T-cell (primary cell): ENCODE measurements at regions not wholly inside any gene's neighbourhood (a gene's known extent, or its start where the extent isn't known, plus 50 kb on each side); places are given as distances from the start of the nearest gene placed in this dataset.
"Not testable (repeated sequence)": the region's sequence is repeated elsewhere in the genome, so short reads cannot be mapped to it uniquely, and the experiment has no call there.

Experiments
- ATAC-seq, 4 experiments: fragments of 200-7000 bp in 3 of 4; fragments of 150-1000 bp in 1 of 4; cut with Tn5 transposase; replicated peaks in 1 of 4; 1 replicate in 3 of 4; 2 replicates in 1 of 4; pipeline ENCODE4 v1.10.0; 2021; ENCODE audit warnings: moderate library complexity in 3 of 4, mild to moderate bottlenecking in 2 of 4, moderate number of reproducible peaks in 1 of 4
- CTCF ChIA-PET, 2 donors: fragments of 300-600 bp; sonication (Branson Sonifier 250); formaldehyde crosslinking; loops; one replicate each; lab custom pipeline; 2022; ENCODE audit warnings: antibody characterized with exemption in 2 of 2; lab: Charles Lee
- POLR2A ChIA-PET, 2 donors: fragments of 300-600 bp; sonication (Branson Sonifier 250); formaldehyde crosslinking; loops; one replicate each; lab custom pipeline; 2022; ENCODE audit warnings: antibody characterized with exemption in 2 of 2; lab: Charles Lee
- DNase-seq, 35 experiments: peaks; one replicate each; pipeline versions ENCODE4 v3.0.0 to v3.0.0-alpha.2; 2013 to 2023
- H3K27ac ChIP-seq: one replicate; pipeline ENCODE4 v1.5.1; 2013; ENCODE audit warnings: low read length
- H3K27me3 ChIP-seq, 2 experiments: replicated peaks in 1 of 2; 1 replicate in 1 of 2; 2 replicates in 1 of 2; pipeline versions ENCODE4 v1.6.1 to v1.7.0; 2013; ENCODE audit warnings: low read length in 1 of 2, mixed read lengths in 1 of 2; ENCODE audit not compliant: control insufficient read depth in 2 of 2, insufficient read depth in 2 of 2; ENCODE audit errors: extremely low read depth in 1 of 2
- H3K36me3 ChIP-seq, 2 donors: 1 replicate in 1 of 2; 2 replicates in 1 of 2; pipeline versions ENCODE4 v1.6.1 to v1.7.0; 2013; ENCODE audit warnings: low read length in 1 of 2; ENCODE audit not compliant: control insufficient read depth in 2 of 2, insufficient read depth in 1 of 2; ENCODE audit errors: extremely low read depth in 1 of 2
- H3K4me1 ChIP-seq, 2 experiments: 1 replicate in 1 of 2; 2 replicates in 1 of 2; pipeline versions ENCODE4 v1.6.1 to v1.7.0; 2013; ENCODE audit warnings: low read length in 2 of 2, mixed read lengths in 1 of 2; ENCODE audit not compliant: insufficient read depth in 2 of 2, control insufficient read depth in 1 of 2; ENCODE audit errors: extremely low read depth in 1 of 2
- H3K4me3 ChIP-seq, 2 donors: 1 replicate in 1 of 2; 2 replicates in 1 of 2; pipeline versions ENCODE4 v1.5.1 to v1.7.0; 2013; ENCODE audit warnings: mild to moderate bottlenecking in 2 of 2, low read length in 1 of 2, moderate library complexity in 1 of 2; ENCODE audit not compliant: control insufficient read depth in 1 of 2; ENCODE audit errors: extremely low read depth in 1 of 2
- H3K9me3 ChIP-seq: 2 replicates; pipeline ENCODE4 v1.7.0; 2013
- H3K27ac Mint-ChIP-seq, 2 donors: one replicate each; pipeline ENCODE4 v1.8.0; 2020 to 2021; ENCODE audit warnings: mild to moderate bottlenecking in 2 of 2, mixed read lengths in 2 of 2
- H3K27me3 Mint-ChIP-seq, 2 donors: one replicate each; pipeline ENCODE4 v1.8.0; 2021 to 2022; ENCODE audit warnings: mixed read lengths in 2 of 2
- H3K36me3 Mint-ChIP-seq: one replicate; pipeline ENCODE4 v1.8.0; 2021; ENCODE audit warnings: mixed read lengths
- H3K4me1 Mint-ChIP-seq, 3 donors: one replicate each; pipeline ENCODE4 v1.8.0; 2020 to 2022; ENCODE audit warnings: mixed read lengths in 3 of 3, mild to moderate bottlenecking in 1 of 3
- H3K4me3 Mint-ChIP-seq, 3 donors: one replicate each; pipeline ENCODE4 v1.8.0; 2020 to 2022; ENCODE audit warnings: mild to moderate bottlenecking in 3 of 3, mixed read lengths in 3 of 3, moderate library complexity in 3 of 3
- H3K9me3 Mint-ChIP-seq, 3 donors: one replicate each; pipeline ENCODE4 v1.8.0; 2020 to 2022; ENCODE audit warnings: mixed read lengths in 3 of 3
- WGBS: methylation state at CpG from one replicate; pipeline ENCODE4 v1.1.5; 2013; ENCODE audit warnings: missing lambda C conversion rate; ENCODE audit not compliant: insufficient coverage; 5-methylcytosine and 5-hydroxymethylcytosine counted together

GRCh38 chr4:60396341-60397049 is 803.6 kb upstream of the ADGRL3 start:
- Mint-ChIP-seq H3K9me3 (peaks cover 5 to 21% (median 18%) of the 10 kb centered on the region in 3 donors), H3K4me3 (no peak overlapping the region), H3K4me1 (no peaks in the 10 kb centered on the region), H3K27ac (no peak overlapping the region), H3K36me3 (no peaks in the 10 kb centered on the region), H3K27me3 (no peaks in the 10 kb centered on the region)
- DNase-seq: no peak
- Histone ChIP-seq H3K9me3 (peaks cover 2% of the 10 kb centered on the region), H3K27ac (no peak overlapping the region), H3K4me1 (no peaks in the 10 kb centered on the region), H3K27me3 (no peaks in the 10 kb centered on the region), H3K36me3 (no peaks in the 10 kb centered on the region), H3K4me3 (no peak overlapping the region)
- CTCF ChIA-PET: no interaction called here
- no CpG with 5 or more reads among the region's 5 CpGs for WGBS
- POLR2A ChIA-PET: interaction anchor here in 1 of 2 donors (0.6 kb wide), 1 partner anchor 956 kb away, joined by 4 read pairs; no protein-coding TSS in a partner anchor
- no peak for ATAC-seq

DNA sequence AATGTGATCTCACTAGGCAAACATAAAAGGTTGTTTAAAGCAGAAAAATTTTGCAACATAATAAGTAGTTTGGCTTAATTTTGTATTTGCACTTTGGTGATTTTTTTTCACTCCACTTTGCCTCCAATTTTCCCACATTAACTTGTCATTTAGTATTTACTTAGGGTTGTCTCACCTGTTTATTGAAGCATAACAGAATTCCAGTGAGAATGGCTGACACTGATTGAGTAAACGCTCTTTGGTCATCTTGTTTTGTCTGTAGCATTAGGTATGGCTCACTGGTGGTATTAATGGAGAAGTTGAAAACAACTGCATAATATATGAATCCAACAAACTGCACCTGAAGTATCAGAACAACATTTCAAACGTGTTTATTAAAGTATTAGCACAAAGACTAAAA is 799.5 kb upstream of the ADGRL3 start:
- no peaks in the 10 kb centered on the region for H3K4me1 Mint-ChIP-seq
- DNase-seq: no peak
- WGBS: no CpG with 5 or more reads among the region's 2 CpGs
- Histone ChIP-seq H3K27me3 (no peaks in the 10 kb centered on the region), H3K4me3 (no peak overlapping the region), H3K27ac (no peak overlapping the region), H3K36me3 (no peaks in the 10 kb centered on the region), H3K4me1 (no peaks in the 10 kb centered on the region), H3K9me3 (peaks cover 2% of the 10 kb centered on the region)
- H3K27ac Mint-ChIP-seq: no peak overlapping the region
- peaks cover 7 to 26% (median 12%) of the 10 kb centered on the region in 3 donors for H3K9me3 Mint-ChIP-seq
- no peak for ATAC-seq
- no peaks in the 10 kb centered on the region for H3K27me3 Mint-ChIP-seq
- H3K36me3 Mint-ChIP-seq: no peaks in the 10 kb centered on the region
- ChIA-PET CTCF (no interaction called here), POLR2A (no interaction called here)
- H3K4me3 Mint-ChIP-seq: no peak overlapping the region

DNA sequence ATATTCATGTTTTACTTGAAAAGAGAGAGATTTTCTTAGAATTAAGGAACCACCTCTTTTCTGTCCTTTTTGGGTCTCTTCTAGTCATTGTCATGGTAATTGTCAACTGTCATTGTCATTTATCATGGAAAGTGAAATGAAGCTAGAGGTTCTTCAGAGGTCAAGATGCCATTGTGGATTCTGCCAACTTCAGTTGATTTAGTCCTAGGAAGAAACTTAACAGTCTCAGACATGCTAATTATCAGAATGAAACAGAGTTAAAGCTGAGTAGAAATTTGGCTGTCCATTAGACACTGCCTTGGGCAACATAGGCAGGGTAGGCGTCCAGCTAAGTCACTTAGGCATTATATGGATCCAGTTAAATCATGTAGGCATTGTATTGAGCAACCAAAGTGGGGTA is 796.1 kb upstream of the ADGRL3 start:
- Mint-ChIP-seq H3K4me3 (no peak overlapping the region), H3K27me3 (no peaks in the 10 kb centered on the region), H3K36me3 (no peaks in the 10 kb centered on the region), H3K9me3 (peaks cover 13 to 25% (median 19%) of the 10 kb centered on the region in 3 donors), H3K27ac (no peak overlapping the region), H3K4me1 (no peaks in the 10 kb centered on the region)
- no peak for ATAC-seq
- no peaks in the 10 kb centered on the region for H3K36me3 ChIP-seq
- no peak overlapping the region for H3K4me3 ChIP-seq
- POLR2A ChIA-PET: no interaction called here
- no peaks in the 10 kb centered on the region for H3K27me3 ChIP-seq
- DNase-seq: no peak
- no peaks in the 10 kb centered on the region for H3K9me3 ChIP-seq
- WGBS: 17% methylated on average over 1 of the region's 1 CpG
- H3K4me1 ChIP-seq: no peaks in the 10 kb centered on the region
- CTCF ChIA-PET: no interaction called here
- H3K27ac ChIP-seq: no peak overlapping the region

- WGBS: no CpG with 5 or more reads among the region's 4 CpGs
- Mint-ChIP-seq H3K36me3 (no peaks in the 10 kb centered on the region), H3K27ac (no peak overlapping the region), H3K4me1 (no peaks in the 10 kb centered on the region), H3K4me3 (no peak overlapping the region), H3K9me3 (peaks cover 17 to 22% (median 21%) of the 10 kb centered on the region in 3 donors), H3K27me3 (no peaks in the 10 kb centered on the region)
- H3K27me3 ChIP-seq: no peaks in the 10 kb centered on the region
- DNase-seq (no peak), ATAC-seq (no peak)
- no peaks in the 10 kb centered on the region for H3K4me1 ChIP-seq
- no peaks in the 10 kb centered on the region for H3K36me3 ChIP-seq
- no peak overlapping the region for H3K4me3 ChIP-seq
- ChIA-PET POLR2A (no interaction called here), CTCF (no interaction called here)
- H3K27ac ChIP-seq: no peak overlapping the region
- H3K9me3 ChIP-seq: no peaks in the 10 kb centered on the region
These were observed 777.7 kb upstream of the ADGRL3 start for GRCh38 chr4:60422439-60422838.

DNA sequence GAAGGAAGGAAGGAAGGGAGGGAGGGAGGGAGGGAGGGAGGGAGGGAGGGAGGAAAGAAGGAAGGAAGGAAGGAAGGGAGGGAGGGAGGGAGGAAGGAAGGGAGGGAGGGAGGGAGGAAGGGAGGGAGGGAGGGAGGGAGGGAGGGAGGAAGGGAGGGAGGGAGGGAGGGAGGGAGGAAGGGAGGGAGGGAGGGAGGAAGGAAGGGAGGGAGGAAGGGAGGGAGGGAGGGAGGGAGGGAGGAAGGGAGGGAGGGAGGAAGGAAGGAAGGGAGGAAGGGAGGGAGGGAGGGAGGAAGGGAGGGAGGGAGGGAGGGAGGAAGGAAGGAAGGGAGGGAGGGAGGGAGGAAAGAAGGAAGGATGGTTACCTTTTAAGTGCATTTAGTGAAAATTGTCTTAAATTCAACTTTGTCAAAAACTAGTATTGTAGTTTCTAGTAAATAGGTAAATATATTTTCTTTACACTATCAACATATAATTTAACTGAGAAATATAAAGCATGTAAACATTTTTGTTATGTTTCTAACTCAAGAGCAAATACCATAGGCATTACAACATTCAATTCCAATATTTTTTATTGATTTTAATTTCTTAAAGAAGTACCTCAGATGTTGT is 776.4 kb upstream of the ADGRL3 start:
- H3K4me1 Mint-ChIP-seq, H3K4me3 Mint-ChIP-seq, H3K27me3 Mint-ChIP-seq, H3K36me3 Mint-ChIP-seq, H3K27me3 ChIP-seq, POLR2A ChIA-PET, H3K27ac Mint-ChIP-seq, H3K9me3 ChIP-seq, CTCF ChIA-PET, DNase-seq, H3K4me1 ChIP-seq, H3K27ac ChIP-seq, H3K36me3 ChIP-seq, H3K4me3 ChIP-seq, ATAC-seq: not testable (repeated sequence)
- H3K9me3 Mint-ChIP-seq: peaks cover 12 to 16% (median 13%) of the 10 kb centered on the region in 3 donors

DNA sequence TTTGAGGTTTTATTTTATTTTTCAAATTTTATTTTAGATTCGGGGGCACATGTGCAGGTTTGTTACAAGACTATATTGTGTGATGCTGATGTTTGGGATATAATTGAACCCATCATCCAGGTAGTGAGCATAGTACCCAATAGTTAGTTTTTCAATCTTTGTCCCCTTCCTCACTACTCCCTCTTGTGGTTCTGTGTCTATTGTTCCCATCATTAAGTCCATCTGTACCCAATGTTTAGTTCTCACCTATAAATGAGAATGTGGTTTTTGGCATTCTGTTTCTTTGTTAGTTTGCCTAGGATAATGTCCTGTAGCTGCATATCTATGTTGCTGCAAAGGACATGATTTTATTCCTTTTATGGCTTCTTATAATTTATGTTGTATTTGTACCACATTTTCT is 767.2 kb upstream of the ADGRL3 start:
- H3K27ac Mint-ChIP-seq: no peak overlapping the region
- H3K27me3 Mint-ChIP-seq: no peaks in the 10 kb centered on the region
- H3K4me3 ChIP-seq: no peak overlapping the region
- no peaks in the 10 kb centered on the region for H3K4me1 Mint-ChIP-seq
- H3K4me3 Mint-ChIP-seq: no peak overlapping the region
- H3K36me3 ChIP-seq: no peaks in the 10 kb centered on the region
- ChIA-PET POLR2A (no interaction called here), CTCF (no interaction called here)
- no peak for DNase-seq
- ATAC-seq: no peak
- WGBS: no CpG with 5 or more reads among the region's 1 CpG
- H3K9me3 ChIP-seq: no peaks in the 10 kb centered on the region
- no peak overlapping the region for H3K27ac ChIP-seq
- no peaks in the 10 kb centered on the region for H3K36me3 Mint-ChIP-seq
- H3K4me1 ChIP-seq: no peaks in the 10 kb centered on the region
- no peaks in the 10 kb centered on the region for H3K27me3 ChIP-seq
- H3K9me3 Mint-ChIP-seq: peaks cover 8 to 28% (median 19%) of the 10 kb centered on the region in 3 donors
